GM19238 (cell line): ENCODE measurements at regions not wholly inside any gene's neighbourhood (a gene's known extent, or its start where the extent isn't known, plus 50 kb on each side); places are given as distances from the start of the nearest gene placed in this dataset.

Experiments
- DNase-seq: peaks from one replicate; pipeline ENCODE4 v3.0.0; 2011; ENCODE audit warnings: low spot score; ENCODE audit not compliant: insufficient read length

- peak; percentile 88 for DNase-seq
These were observed 53.7 kb upstream of the KDM4C start for GRCh38 chr9:6703898-6704639.

GRCh38 chr9:6702707-6703106, 55.1 kb upstream of the KDM4C start:
- no peak for DNase-seq

- no peak for DNase-seq
These were observed 50.6 kb upstream of the GLDC start for GRCh38 chr9:6696178-6696577.

GRCh38 chr9:6695121-6695814, 49.7 kb upstream of the GLDC start:
- no peak for DNase-seq
